ENCODE measurements at regions not wholly inside any gene's neighbourhood (a gene's known extent, or its start where the extent isn't known, plus 50 kb on each side); places are given as distances from the start of the nearest gene placed in this dataset.

GRCh38 chr7:156274557-156274956 is 366.0 kb upstream of the RNF32 start:
- no peak for DNase-seq

GRCh38 chr7:156261581-156261980 is 379.0 kb upstream of the RNF32 start:
- DNase-seq = no peak

GRCh38 chr7:156257904-156258303 is 382.7 kb upstream of the RNF32 start:
- DNase-seq = no peak

GRCh38 chr7:156255635-156256034 is 384.9 kb upstream of the RNF32 start:
- no peak for DNase-seq

- no peak for DNase-seq
These were observed 388.7 kb upstream of the RNF32 start for GRCh38 chr7:156251861-156252260.

- no peak for DNase-seq
These were observed 400.0 kb upstream of the RNF32 start for GRCh38 chr7:156240532-156240931.

- DNase-seq = no peak
These were observed 402.0 kb upstream of the RNF32 start for GRCh38 chr7:156238366-156239133.

GRCh38 chr7:156237614-156238013 is 403.0 kb upstream of the RNF32 start:
- DNase-seq = no peak

- no peak for DNase-seq
These were observed 403.5 kb upstream of the RNF32 start for GRCh38 chr7:156236936-156237599.

- DNase-seq = no peak
These were observed 404.2 kb upstream of the RNF32 start for GRCh38 chr7:156236181-156236889.

GRCh38 chr7:156234666-156235494 is 405.7 kb upstream of the RNF32 start:
- DNase-seq = no peak

GRCh38 chr7:156234192-156234591 is 406.4 kb upstream of the RNF32 start:
- no peak for DNase-seq

- DNase-seq = no peak
These were observed 407.5 kb upstream of the RNF32 start for GRCh38 chr7:156232931-156233705.

- DNase-seq = no peak
These were observed 410.0 kb upstream of the RNF32 start for GRCh38 chr7:156230576-156230975.

GRCh38 chr7:156224833-156225225 is 412.6 kb upstream of the SHH start:
- no peak for DNase-seq

- no peak for DNase-seq
These were observed 411.9 kb upstream of the SHH start for GRCh38 chr7:156223935-156224832.

- no peak for DNase-seq
These were observed 410.3 kb upstream of the SHH start for GRCh38 chr7:156222611-156223010.

GRCh38 chr7:156222151-156222550 is 409.9 kb upstream of the SHH start:
- DNase-seq = no peak

GRCh38 chr7:156220701-156221100 is 408.4 kb upstream of the SHH start:
- DNase-seq = no peak

- no peak for DNase-seq
These were observed 407.9 kb upstream of the SHH start for GRCh38 chr7:156220078-156220605.

Measured in stimulated activated naive CD4-positive, alpha-beta T cell (primary cell).